ENCODE measurements at regions not wholly inside any gene's neighbourhood (a gene's known extent, or its start where the extent isn't known, plus 50 kb on each side); places are given as distances from the start of the nearest gene placed in this dataset.

DNA sequence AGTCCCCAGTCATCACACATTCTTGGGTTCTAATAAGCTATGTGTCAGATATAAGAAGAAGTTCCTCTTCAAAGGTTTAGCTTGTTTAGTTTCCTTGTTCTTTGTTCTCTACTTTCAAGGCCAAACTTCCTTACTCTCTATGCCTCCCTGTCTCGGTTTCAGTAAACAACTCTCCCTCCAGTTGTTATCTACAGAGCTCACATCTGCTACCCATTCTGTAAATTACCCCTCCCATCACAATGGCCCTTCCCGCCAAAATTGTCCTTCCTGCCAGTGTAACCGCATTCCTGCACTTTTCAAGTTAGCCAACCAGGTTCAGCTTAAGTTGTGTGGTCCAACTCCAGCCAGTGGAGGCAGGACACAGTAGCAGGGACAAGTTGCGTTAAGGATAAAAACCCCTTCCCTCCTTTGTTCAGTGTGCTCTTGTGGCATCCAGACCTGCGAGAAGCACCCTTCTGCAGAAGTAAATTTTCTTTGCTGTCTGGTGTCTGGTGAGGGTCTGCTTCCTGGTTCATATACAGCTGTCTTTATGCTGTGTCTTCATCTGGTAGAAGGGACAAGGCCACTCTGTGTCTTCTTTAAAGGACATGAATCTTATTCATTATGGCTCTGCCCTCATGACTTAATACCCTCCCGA lies 342.1 kb upstream of the GRM7 start:
- TF ChIP-seq, protein P1, sequence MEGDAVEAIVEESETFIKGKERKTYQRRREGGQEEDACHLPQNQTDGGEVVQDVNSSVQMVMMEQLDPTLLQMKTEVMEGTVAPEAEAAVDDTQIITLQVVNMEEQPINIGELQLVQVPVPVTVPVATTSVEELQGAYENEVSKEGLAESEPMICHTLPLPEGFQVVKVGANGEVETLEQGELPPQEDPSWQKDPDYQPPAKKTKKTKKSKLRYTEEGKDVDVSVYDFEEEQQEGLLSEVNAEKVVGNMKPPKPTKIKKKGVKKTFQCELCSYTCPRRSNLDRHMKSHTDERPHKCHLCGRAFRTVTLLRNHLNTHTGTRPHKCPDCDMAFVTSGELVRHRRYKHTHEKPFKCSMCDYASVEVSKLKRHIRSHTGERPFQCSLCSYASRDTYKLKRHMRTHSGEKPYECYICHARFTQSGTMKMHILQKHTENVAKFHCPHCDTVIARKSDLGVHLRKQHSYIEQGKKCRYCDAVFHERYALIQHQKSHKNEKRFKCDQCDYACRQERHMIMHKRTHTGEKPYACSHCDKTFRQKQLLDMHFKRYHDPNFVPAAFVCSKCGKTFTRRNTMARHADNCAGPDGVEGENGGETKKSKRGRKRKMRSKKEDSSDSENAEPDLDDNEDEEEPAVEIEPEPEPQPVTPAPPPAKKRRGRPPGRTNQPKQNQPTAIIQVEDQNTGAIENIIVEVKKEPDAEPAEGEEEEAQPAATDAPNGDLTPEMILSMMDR (IDR thresholded peaks at IDR 0.05; ENCODE audit: low read depth, low read length) = no peak
- no peak overlapping the region for H3K27ac ChIP-seq
- DNase-seq = no peak
- no peaks in the 10 kb centered on the region for H3K9me3 ChIP-seq (ENCODE audit: severe bottlenecking)
- H3K4me3 ChIP-seq (ENCODE audit: low read depth, low read length) = no peak overlapping the region
- peaks cover 5% of the 10 kb centered on the region for H3K27me3 ChIP-seq (ENCODE audit: insufficient read depth, low read depth, severe bottlenecking)
- H3K36me3 ChIP-seq = no peaks in the 10 kb centered on the region

DNA sequence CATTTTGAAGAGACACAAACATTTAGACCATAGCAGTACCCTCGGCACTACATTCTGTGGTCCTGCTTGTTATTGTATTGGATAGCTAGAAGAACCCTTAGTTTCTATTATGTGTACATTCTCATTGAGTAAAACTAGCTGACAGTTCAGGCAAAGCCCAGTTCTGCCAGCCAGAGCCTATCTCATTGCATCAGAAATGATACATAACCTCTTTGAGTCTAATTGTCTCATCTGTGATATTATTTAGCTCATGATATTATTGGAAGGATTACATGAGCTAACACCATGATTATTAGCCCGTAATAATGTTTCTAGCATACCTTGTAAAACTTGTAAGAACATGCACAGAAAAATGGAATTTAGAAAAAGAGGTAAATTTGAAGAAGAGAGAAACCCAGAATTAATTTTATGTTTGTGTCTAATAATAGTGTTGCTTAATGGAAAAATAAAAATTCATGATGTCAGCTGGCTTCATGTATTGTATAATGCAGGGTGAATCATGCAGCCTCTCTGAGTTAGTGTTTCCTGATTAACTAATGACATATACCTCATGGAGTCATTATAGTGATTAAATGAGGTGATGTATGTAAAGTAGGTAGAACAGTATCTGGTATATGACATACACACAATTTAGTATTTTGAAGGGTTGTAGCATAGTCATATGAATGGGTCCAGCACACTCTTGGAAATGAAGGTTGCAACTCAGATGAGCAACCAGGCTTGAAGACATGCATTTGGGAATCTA lies 339.4 kb upstream of the GRM7 start:
- H3K4me3 ChIP-seq (ENCODE audit: low read depth, low read length) = no peak overlapping the region
- no peaks in the 10 kb centered on the region for H3K27me3 ChIP-seq (ENCODE audit: insufficient read depth, low read depth, severe bottlenecking)
- no peak overlapping the region for H3K27ac ChIP-seq
- TF ChIP-seq, protein P1 (IDR thresholded peaks at IDR 0.05; ENCODE audit: low read depth, low read length) = no peak
- no peaks in the 10 kb centered on the region for H3K9me3 ChIP-seq (ENCODE audit: severe bottlenecking)
- DNase-seq = no peak
- no peaks in the 10 kb centered on the region for H3K36me3 ChIP-seq

DNA sequence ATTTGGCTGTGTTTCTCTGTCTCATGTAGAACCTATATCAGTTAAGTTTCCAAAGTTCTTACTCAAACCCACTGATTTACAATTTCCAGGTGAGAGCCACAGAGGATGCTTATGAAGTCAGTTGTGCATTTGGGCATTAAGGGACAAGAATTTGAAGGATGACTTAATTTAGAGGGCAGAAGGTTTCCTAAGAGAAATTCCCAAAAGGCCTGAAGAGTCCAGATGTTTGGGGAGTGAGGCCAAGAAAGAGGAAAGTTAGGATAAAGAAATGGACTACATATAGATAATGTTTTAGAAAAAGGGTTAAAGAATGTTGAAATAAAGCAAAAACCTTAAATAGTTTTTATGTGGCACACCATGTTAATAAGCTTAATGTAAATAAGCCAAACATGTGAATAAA lies 338.7 kb upstream of the GRM7 start:
- Histone ChIP-seq H3K36me3 (no peaks in the 10 kb centered on the region), H3K27ac (no peak overlapping the region), H3K27me3 (ENCODE audit: insufficient read depth, low read depth, severe bottlenecking) (no peaks in the 10 kb centered on the region), H3K4me3 (ENCODE audit: low read depth, low read length) (no peak overlapping the region), H3K9me3 (ENCODE audit: severe bottlenecking) (no peaks in the 10 kb centered on the region)
- TF ChIP-seq, protein P1 (IDR thresholded peaks at IDR 0.05; ENCODE audit: low read depth, low read length) = no peak
- no peak for DNase-seq

DNA sequence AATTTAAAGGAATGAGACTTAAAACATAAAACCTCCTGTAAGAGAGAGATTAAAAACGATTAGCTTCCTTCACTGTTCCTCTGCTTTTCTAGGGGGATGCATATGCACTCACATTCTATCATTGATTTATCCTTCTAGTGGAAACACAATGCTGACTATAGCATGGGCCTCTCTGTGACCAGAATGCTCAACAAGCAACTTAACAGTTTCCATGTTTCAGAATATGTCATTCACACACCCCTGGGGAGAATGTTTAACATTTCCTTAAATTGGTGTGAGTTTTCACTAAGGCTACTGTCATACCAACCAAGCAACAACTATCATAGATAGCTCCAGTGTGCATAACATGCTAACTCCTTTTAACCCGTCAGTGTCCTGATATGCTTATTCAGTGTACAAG lies 337.9 kb upstream of the GRM7 start:
- no peaks in the 10 kb centered on the region for H3K36me3 ChIP-seq
- TF ChIP-seq, protein P1 (IDR thresholded peaks at IDR 0.05; ENCODE audit: low read depth, low read length) = no peak

DNA sequence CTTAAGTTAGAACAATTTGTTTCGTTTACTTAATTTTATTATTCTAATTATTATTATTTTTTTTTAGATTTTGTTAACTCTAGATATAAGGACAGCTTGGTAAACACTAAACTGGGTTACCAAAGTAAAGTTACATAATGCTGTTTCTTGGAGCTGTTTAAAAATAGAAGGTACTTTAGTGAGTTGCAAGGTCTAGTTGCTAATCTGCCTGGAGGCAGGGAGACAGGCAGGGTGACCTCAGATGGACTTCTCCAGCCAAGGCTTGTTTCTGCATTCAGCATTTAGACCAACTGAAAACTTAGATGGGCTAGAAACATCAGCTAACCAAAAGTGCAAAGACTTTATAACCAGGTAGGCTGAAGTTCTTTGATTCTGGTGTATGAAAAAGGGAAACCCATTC lies 336.4 kb upstream of the GRM7 start:
- TF ChIP-seq, protein P1 (IDR thresholded peaks at IDR 0.05; ENCODE audit: low read depth, low read length) = no peak
- no peaks in the 10 kb centered on the region for H3K9me3 ChIP-seq (ENCODE audit: severe bottlenecking)
- H3K4me3 ChIP-seq (ENCODE audit: low read depth, low read length) = no peak overlapping the region
- H3K36me3 ChIP-seq = no peaks in the 10 kb centered on the region
- no peak overlapping the region for H3K27ac ChIP-seq
- no peak for DNase-seq
- peaks cover 9% of the 10 kb centered on the region for H3K27me3 ChIP-seq (ENCODE audit: insufficient read depth, low read depth, severe bottlenecking)

More for the DNA sequence above, 337.9 kb upstream of the GRM7 start:
- no peaks in the 10 kb centered on the region for H3K9me3 ChIP-seq (ENCODE audit: severe bottlenecking)
- H3K27ac ChIP-seq = no peak overlapping the region
- peaks cover under 1% of the 10 kb centered on the region for H3K27me3 ChIP-seq (ENCODE audit: insufficient read depth, low read depth, severe bottlenecking)
- DNase-seq = no peak
- no peak overlapping the region for H3K4me3 ChIP-seq (ENCODE audit: low read depth, low read length)

Data from WERI-Rb-1 (cell line).